Loucy (cell line): ENCODE measurements at regions not wholly inside any gene's neighbourhood (a gene's known extent, or its start where the extent isn't known, plus 50 kb on each side); places are given as distances from the start of the nearest gene placed in this dataset.

Experiments used
- CTCF ChIP-seq: fragments of 200-600 bp; sonication (generic); conservative IDR thresholded peaks from 2 replicates; pipeline ENCODE4 v1.5.1; 2014; ENCODE audit warnings: mild to moderate bottlenecking, antibody characterized with exemption, low read length
- EZH2phosphoT487 ChIP-seq: fragments of 200-600 bp; IDR thresholded peaks from 2 replicates; pipeline ENCODE4 v1.6.1; 2018; ENCODE audit warnings: antibody characterized with exemption, mild to moderate bottlenecking, moderate library complexity, borderline replicate concordance

- TF ChIP-seq CTCF (no peak), EZH2phosphoT487 (no peak)
Observed at GRCh38 chr6:130524552-130524951, 158.7 kb downstream of the TMEM200A start.
